ENCODE measurements at regions not wholly inside any gene's neighbourhood (a gene's known extent, or its start where the extent isn't known, plus 50 kb on each side); places are given as distances from the start of the nearest gene placed in this dataset.

- CTCF ChIA-PET, result no interaction called here
- peaks cover 2% of the 10 kb centered on the region for H3K9me3 Mint-ChIP-seq
Observed at GRCh38 chr1:81443288-81443687, 357.4 kb upstream of the ADGRL2 start.

GRCh38 chr1:81439046-81439823 is 361.5 kb upstream of the ADGRL2 start:
- Mint-ChIP-seq H3K36me3 (ENCODE audit: low read depth) (no peaks in the 10 kb centered on the region), H3K9me3 (peaks cover 2% of the 10 kb centered on the region), H3K4me3 (no peak overlapping the region), H3K27me3 (ENCODE audit: low read depth) (no peaks in the 10 kb centered on the region), H3K4me1 (ENCODE audit: low read depth) (no peaks in the 10 kb centered on the region), H3K27ac (no peak overlapping the region)
- DNase-seq, result no peak
- intact Hi-C loops (cut with micrococcal nuclease), result no loop called here
- CTCF ChIA-PET, result interaction anchor here (1.3 kb wide), 1 partner anchor 18 kb away, joined by 3 read pairs; no protein-coding TSS in a partner anchor

More at GRCh38 chr1:81443288-81443687, 357.4 kb upstream of the ADGRL2 start:
- intact Hi-C loops (cut with micrococcal nuclease), result no loop called here
- H3K27me3 Mint-ChIP-seq (ENCODE audit: low read depth), result no peaks in the 10 kb centered on the region
- DNase-seq, result no peak
- no peaks in the 10 kb centered on the region for H3K36me3 Mint-ChIP-seq (ENCODE audit: low read depth)
- H3K4me1 Mint-ChIP-seq (ENCODE audit: low read depth), result no peaks in the 10 kb centered on the region
- H3K27ac Mint-ChIP-seq, result no peak overlapping the region
- H3K4me3 Mint-ChIP-seq, result no peak overlapping the region

- H3K9me3 Mint-ChIP-seq, result peaks cover 2% of the 10 kb centered on the region
- H3K36me3 Mint-ChIP-seq (ENCODE audit: low read depth), result no peaks in the 10 kb centered on the region
- peaks cover 2% of the 10 kb centered on the region for H3K27me3 Mint-ChIP-seq (ENCODE audit: low read depth)
- no peak overlapping the region for H3K27ac Mint-ChIP-seq
- intact Hi-C loops (cut with micrococcal nuclease), result no loop called here
- H3K4me1 Mint-ChIP-seq (ENCODE audit: low read depth), result no peaks in the 10 kb centered on the region
- DNase-seq, result no peak
- no peak overlapping the region for H3K4me3 Mint-ChIP-seq
- CTCF ChIA-PET, result no interaction called here
Observed at GRCh38 chr1:81437649-81438048, 363.1 kb upstream of the ADGRL2 start.

- intact Hi-C loops (cut with micrococcal nuclease), result no loop called here
- H3K27ac Mint-ChIP-seq, result no peak overlapping the region
- CTCF ChIA-PET, result no interaction called here
- no peaks in the 10 kb centered on the region for H3K36me3 Mint-ChIP-seq (ENCODE audit: low read depth)
- no peaks in the 10 kb centered on the region for H3K4me1 Mint-ChIP-seq (ENCODE audit: low read depth)
- H3K4me3 Mint-ChIP-seq, result no peak overlapping the region
- no peak for DNase-seq
- peaks cover 2% of the 10 kb centered on the region for H3K9me3 Mint-ChIP-seq
- H3K27me3 Mint-ChIP-seq (ENCODE audit: low read depth), result peaks cover 2% of the 10 kb centered on the region
Observed at GRCh38 chr1:81437213-81437612, 363.5 kb upstream of the ADGRL2 start.

GRCh38 chr1:81435175-81435574 is 365.6 kb upstream of the ADGRL2 start:
- H3K36me3 Mint-ChIP-seq (ENCODE audit: low read depth), result no peaks in the 10 kb centered on the region
- DNase-seq, result no peak
- peaks cover 2% of the 10 kb centered on the region for H3K27me3 Mint-ChIP-seq (ENCODE audit: low read depth)
- intact Hi-C loops (cut with micrococcal nuclease), result no loop called here
- H3K27ac Mint-ChIP-seq, result no peak overlapping the region
- no peak overlapping the region for H3K4me3 Mint-ChIP-seq
- H3K9me3 Mint-ChIP-seq, result no peaks in the 10 kb centered on the region
- CTCF ChIA-PET, result interaction anchor here (0.8 kb wide), 1 partner anchor 354 kb away, joined by 3 read pairs; no protein-coding TSS in a partner anchor
- no peaks in the 10 kb centered on the region for H3K4me1 Mint-ChIP-seq (ENCODE audit: low read depth)

GRCh38 chr1:81433676-81434075 is 367.1 kb upstream of the ADGRL2 start:
- DNase-seq, result no peak
- Mint-ChIP-seq H3K4me3 (no peak overlapping the region), H3K4me1 (ENCODE audit: low read depth) (no peaks in the 10 kb centered on the region), H3K27ac (no peak overlapping the region), H3K9me3 (no peaks in the 10 kb centered on the region), H3K27me3 (ENCODE audit: low read depth) (peaks cover 2% of the 10 kb centered on the region), H3K36me3 (ENCODE audit: low read depth) (no peaks in the 10 kb centered on the region)
- intact Hi-C loops (cut with micrococcal nuclease), result no loop called here
- CTCF ChIA-PET, result no interaction called here

GRCh38 chr1:81432654-81433109 is 368.1 kb upstream of the ADGRL2 start:
- no peak for DNase-seq
- peaks cover 2% of the 10 kb centered on the region for H3K27me3 Mint-ChIP-seq (ENCODE audit: low read depth)
- no peaks in the 10 kb centered on the region for H3K4me1 Mint-ChIP-seq (ENCODE audit: low read depth)
- CTCF ChIA-PET, result no interaction called here
- no peak overlapping the region for H3K4me3 Mint-ChIP-seq
- H3K9me3 Mint-ChIP-seq, result no peaks in the 10 kb centered on the region
- no peaks in the 10 kb centered on the region for H3K36me3 Mint-ChIP-seq (ENCODE audit: low read depth)
- intact Hi-C loops (cut with micrococcal nuclease), result no loop called here
- H3K27ac Mint-ChIP-seq, result no peak overlapping the region

GRCh38 chr1:81432059-81432458 is 368.7 kb upstream of the ADGRL2 start:
- no peak overlapping the region for H3K27ac Mint-ChIP-seq
- no peaks in the 10 kb centered on the region for H3K4me1 Mint-ChIP-seq (ENCODE audit: low read depth)
- H3K36me3 Mint-ChIP-seq (ENCODE audit: low read depth), result no peaks in the 10 kb centered on the region
- CTCF ChIA-PET, result no interaction called here
- intact Hi-C loops (cut with micrococcal nuclease), result no loop called here
- peaks cover 3% of the 10 kb centered on the region for H3K9me3 Mint-ChIP-seq
- DNase-seq, result no peak
- no peak overlapping the region for H3K4me3 Mint-ChIP-seq
- peaks cover 2% of the 10 kb centered on the region for H3K27me3 Mint-ChIP-seq (ENCODE audit: low read depth)

- Mint-ChIP-seq H3K9me3 (peaks cover 3% of the 10 kb centered on the region), H3K4me3 (no peak overlapping the region), H3K27me3 (ENCODE audit: low read depth) (peaks cover 2% of the 10 kb centered on the region), H3K36me3 (ENCODE audit: low read depth) (no peaks in the 10 kb centered on the region), H3K27ac (no peak overlapping the region), H3K4me1 (ENCODE audit: low read depth) (no peaks in the 10 kb centered on the region)
- CTCF ChIA-PET, result no interaction called here
- no peak for DNase-seq
- intact Hi-C loops (cut with micrococcal nuclease), result no loop called here
Observed at GRCh38 chr1:81431624-81432000, 369.1 kb upstream of the ADGRL2 start.

- DNase-seq, result no peak
- H3K4me1 Mint-ChIP-seq (ENCODE audit: low read depth), result no peaks in the 10 kb centered on the region
- H3K4me3 Mint-ChIP-seq, result no peak overlapping the region
- H3K27ac Mint-ChIP-seq, result no peak overlapping the region
- H3K36me3 Mint-ChIP-seq (ENCODE audit: low read depth), result no peaks in the 10 kb centered on the region
- peaks cover 3% of the 10 kb centered on the region for H3K9me3 Mint-ChIP-seq
- peaks cover 2% of the 10 kb centered on the region for H3K27me3 Mint-ChIP-seq (ENCODE audit: low read depth)
- intact Hi-C loops (cut with micrococcal nuclease), result no loop called here
- CTCF ChIA-PET, result no interaction called here
Observed at GRCh38 chr1:81430955-81431623, 369.6 kb upstream of the ADGRL2 start.

- no peak for DNase-seq
- CTCF ChIA-PET, result no interaction called here
- intact Hi-C loops (cut with micrococcal nuclease), result no loop called here
- Mint-ChIP-seq H3K36me3 (ENCODE audit: low read depth) (no peaks in the 10 kb centered on the region), H3K4me3 (no peak overlapping the region), H3K4me1 (ENCODE audit: low read depth) (no peaks in the 10 kb centered on the region), H3K27ac (no peak overlapping the region), H3K9me3 (peaks cover 3% of the 10 kb centered on the region), H3K27me3 (ENCODE audit: low read depth) (peaks cover 2% of the 10 kb centered on the region)
Observed at GRCh38 chr1:81430236-81430938, 370.3 kb upstream of the ADGRL2 start.

GRCh38 chr1:81428998-81429397 is 371.7 kb upstream of the ADGRL2 start:
- no peaks in the 10 kb centered on the region for H3K36me3 Mint-ChIP-seq (ENCODE audit: low read depth)
- CTCF ChIA-PET, result interaction anchor here (0.7 kb wide), 1 partner anchor 22 kb away, joined by 4 read pairs; no protein-coding TSS in a partner anchor
- intact Hi-C loops (cut with micrococcal nuclease), result no loop called here
- no peak overlapping the region for H3K27ac Mint-ChIP-seq
- no peaks in the 10 kb centered on the region for H3K4me1 Mint-ChIP-seq (ENCODE audit: low read depth)
- no peak overlapping the region for H3K4me3 Mint-ChIP-seq
- DNase-seq, result no peak
- peaks cover 3% of the 10 kb centered on the region for H3K9me3 Mint-ChIP-seq
- peaks cover 2% of the 10 kb centered on the region for H3K27me3 Mint-ChIP-seq (ENCODE audit: low read depth)
